CD14-positive monocyte (primary cell): ENCODE measurements at regions not wholly inside any gene's neighbourhood (a gene's known extent, or its start where the extent isn't known, plus 50 kb on each side); places are given as distances from the start of the nearest gene placed in this dataset.

Experiments
- DNase-seq, 3 donors: peaks; one replicate each; pipeline ENCODE4 v3.0.0-alpha.2; 2011 to 2022
- H2AFZ ChIP-seq: 2 replicates; pipeline ENCODE4 v1.6.0; 2012; ENCODE audit warnings: mild to moderate bottlenecking, low read depth, low read length, inconsistent platforms; ENCODE audit not compliant: insufficient read depth, poor library complexity, severe bottlenecking
- H3K27ac ChIP-seq, 2 donors: 1 replicate in 1 of 2; 2 replicates in 1 of 2; pipeline ENCODE4 v1.5.1; 2012 to 2013; ENCODE audit warnings: low read length in 2 of 2, control low read depth in 1 of 2, inconsistent platforms in 1 of 2, low read depth in 1 of 2, mild to moderate bottlenecking in 1 of 2
- H3K27me3 ChIP-seq, 2 donors: one replicate each; pipeline versions ENCODE4 v1.6.0 to v1.6.1; 2011 to 2013; ENCODE audit warnings: low read length in 2 of 2; ENCODE audit not compliant: control insufficient read depth in 2 of 2, insufficient read depth in 2 of 2
- H3K36me3 ChIP-seq, 2 donors: replicated peaks in 1 of 2; 1 replicate in 1 of 2; 2 replicates in 1 of 2; pipeline versions ENCODE4 v1.5.1 to v1.6.1; 2012 to 2013; ENCODE audit warnings: low read length in 2 of 2, control low read depth in 1 of 2, inconsistent platforms in 1 of 2, mild to moderate bottlenecking in 1 of 2; ENCODE audit not compliant: insufficient read depth in 2 of 2, control insufficient read depth in 1 of 2
- H3K4me1 ChIP-seq, 2 donors: 1 replicate in 1 of 2; 2 replicates in 1 of 2; pipeline versions ENCODE4 v1.5.1 to v1.6.1; 2012 to 2013; ENCODE audit warnings: low read length in 2 of 2, control low read depth in 1 of 2, inconsistent platforms in 1 of 2, mild to moderate bottlenecking in 1 of 2, moderate library complexity in 1 of 2; ENCODE audit not compliant: insufficient read depth in 2 of 2, control insufficient read depth in 1 of 2
- H3K4me2 ChIP-seq: replicated peaks from 2 replicates; pipeline ENCODE3; 2012; ENCODE audit warnings: low read length, moderate library complexity, mild to moderate bottlenecking; ENCODE audit not compliant: poor library complexity, severe bottlenecking; ENCODE audit errors: extremely low read depth
- H3K4me3 ChIP-seq, 3 experiments: fragments of 200-600 bp in 1 of 3; sonication (generic) in 1 of 3; replicated peaks in 1 of 3; 1 replicate in 2 of 3; 2 replicates in 1 of 3; pipeline ENCODE4 v1.5.1; 2011 to 2013; ENCODE audit warnings: low read length in 3 of 3, mild to moderate bottlenecking in 3 of 3, control low read depth in 2 of 3, low read depth in 2 of 3, inconsistent platforms in 1 of 3, moderate library complexity in 1 of 3
- H3K79me2 ChIP-seq: 2 replicates; pipeline ENCODE4 v1.6.0; 2012; ENCODE audit warnings: mild to moderate bottlenecking, control low read depth, inconsistent platforms, low read length, moderate library complexity; ENCODE audit not compliant: insufficient read depth
- H3K9ac ChIP-seq: 2 replicates; pipeline ENCODE4 v1.6.0; 2017; ENCODE audit warnings: low read length, mild to moderate bottlenecking; ENCODE audit not compliant: insufficient read depth, poor library complexity, severe bottlenecking
- H3K9me3 ChIP-seq, 2 donors: replicated peaks in 1 of 2; 1 replicate in 1 of 2; 2 replicates in 1 of 2; pipeline versions ENCODE4 v1.5.1 to v1.6.1; 2012 to 2013; ENCODE audit warnings: low read length in 2 of 2, control low read depth in 1 of 2; ENCODE audit not compliant: control insufficient read depth in 1 of 2, insufficient read depth in 1 of 2
- H4K20me1 ChIP-seq: 2 replicates; pipeline ENCODE4 v1.6.0; 2012; ENCODE audit warnings: mild to moderate bottlenecking, low read length, control low read depth, moderate library complexity; ENCODE audit not compliant: insufficient read depth
- H3K27ac Mint-ChIP-seq, 7 donors: one replicate each; pipeline ENCODE4 v1.8.0; 2020; ENCODE audit warnings: mild to moderate bottlenecking in 7 of 7, mixed read lengths in 7 of 7, moderate library complexity in 6 of 7, inconsistent platforms in 2 of 7
- H3K27me3 Mint-ChIP-seq, 3 donors: one replicate each; pipeline ENCODE4 v1.8.0; 2021 to 2022; ENCODE audit warnings: low read depth in 3 of 3, mild to moderate bottlenecking in 3 of 3, mixed read lengths in 3 of 3, moderate library complexity in 3 of 3, inconsistent platforms in 1 of 3
- H3K36me3 Mint-ChIP-seq, 2 donors: one replicate each; pipeline ENCODE4 v1.8.0; 2020; ENCODE audit warnings: mixed read lengths in 2 of 2, inconsistent platforms in 1 of 2, mild to moderate bottlenecking in 1 of 2
- H3K4me1 Mint-ChIP-seq: one replicate; pipeline ENCODE4 v1.8.0; 2020; ENCODE audit warnings: mild to moderate bottlenecking, mixed read lengths
- H3K4me3 Mint-ChIP-seq, 2 donors: one replicate each; pipeline ENCODE4 v1.8.0; 2020; ENCODE audit warnings: mild to moderate bottlenecking in 2 of 2, mixed read lengths in 2 of 2, moderate library complexity in 1 of 2
- H3K9me3 Mint-ChIP-seq, 7 donors: one replicate each; pipeline ENCODE4 v1.8.0; 2020 to 2022; ENCODE audit warnings: mixed read lengths in 7 of 7, mild to moderate bottlenecking in 6 of 7, moderate library complexity in 6 of 7, inconsistent platforms in 2 of 7
- WGBS: methylation state at CpG from one replicate; pipeline ENCODE4 v1.1.5; 2013; ENCODE audit warnings: missing lambda C conversion rate; ENCODE audit not compliant: insufficient coverage; 5-methylcytosine and 5-hydroxymethylcytosine counted together
- intact Hi-C, 2 donors: fragments of 100-400 bp; cut with micrococcal nuclease; formaldehyde crosslinking; loops; one replicate each; pipeline versions ENCODE4 v1.15.0 to v1.15.1; 2023
- TF ChIP-seq, protein P1 (sequence below): fragments of 200-600 bp; IDR thresholded peaks from one replicate; pipeline ENCODE4 v1.8.0; 2022; ENCODE audit warnings: antibody characterized with exemption, mild to moderate bottlenecking

DNA sequence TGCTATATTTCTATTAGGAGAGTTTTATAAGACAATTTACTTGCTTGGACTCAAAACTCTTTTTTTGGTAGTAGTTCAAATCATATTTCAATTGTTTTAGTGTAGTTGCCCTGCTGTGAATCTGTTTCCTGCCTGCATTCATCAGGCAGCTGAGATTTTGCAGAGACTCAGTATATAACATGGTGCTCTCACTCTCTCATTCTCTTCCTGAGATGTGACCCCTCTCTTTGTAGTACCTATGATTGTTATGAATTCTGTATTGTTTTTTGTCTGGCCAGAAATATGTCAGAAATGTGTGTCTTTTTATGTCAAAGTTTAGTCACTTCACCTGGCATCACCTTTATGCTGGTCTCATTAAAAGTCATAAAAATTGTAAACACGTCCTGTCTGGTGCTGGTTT lies 374.0 kb downstream of the RAPGEF2 start:
- H3K36me3 Mint-ChIP-seq, result no peaks in the 10 kb centered on the region
- H3K4me1 ChIP-seq, result no peaks in the 10 kb centered on the region
- no peak for DNase-seq
- TF ChIP-seq, protein P1, sequence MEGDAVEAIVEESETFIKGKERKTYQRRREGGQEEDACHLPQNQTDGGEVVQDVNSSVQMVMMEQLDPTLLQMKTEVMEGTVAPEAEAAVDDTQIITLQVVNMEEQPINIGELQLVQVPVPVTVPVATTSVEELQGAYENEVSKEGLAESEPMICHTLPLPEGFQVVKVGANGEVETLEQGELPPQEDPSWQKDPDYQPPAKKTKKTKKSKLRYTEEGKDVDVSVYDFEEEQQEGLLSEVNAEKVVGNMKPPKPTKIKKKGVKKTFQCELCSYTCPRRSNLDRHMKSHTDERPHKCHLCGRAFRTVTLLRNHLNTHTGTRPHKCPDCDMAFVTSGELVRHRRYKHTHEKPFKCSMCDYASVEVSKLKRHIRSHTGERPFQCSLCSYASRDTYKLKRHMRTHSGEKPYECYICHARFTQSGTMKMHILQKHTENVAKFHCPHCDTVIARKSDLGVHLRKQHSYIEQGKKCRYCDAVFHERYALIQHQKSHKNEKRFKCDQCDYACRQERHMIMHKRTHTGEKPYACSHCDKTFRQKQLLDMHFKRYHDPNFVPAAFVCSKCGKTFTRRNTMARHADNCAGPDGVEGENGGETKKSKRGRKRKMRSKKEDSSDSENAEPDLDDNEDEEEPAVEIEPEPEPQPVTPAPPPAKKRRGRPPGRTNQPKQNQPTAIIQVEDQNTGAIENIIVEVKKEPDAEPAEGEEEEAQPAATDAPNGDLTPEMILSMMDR, result no peak
- no peak overlapping the region for H3K9ac ChIP-seq
- no peaks in the 10 kb centered on the region for H4K20me1 ChIP-seq
- H3K4me3 ChIP-seq, result no peak overlapping the region
- H3K79me2 ChIP-seq, result no peaks in the 10 kb centered on the region
- H3K27ac ChIP-seq, result no peak overlapping the region
- no peak overlapping the region for H3K4me2 ChIP-seq
- H3K36me3 ChIP-seq, result no peaks in the 10 kb centered on the region
- H2AFZ ChIP-seq, result no peak overlapping the region
- H3K9me3 Mint-ChIP-seq, result peaks cover 0 to 7% (median 5%) of the 10 kb centered on the region in 7 donors
- H3K27me3 Mint-ChIP-seq, result peaks cover 0 to 3% (median 3%) of the 10 kb centered on the region in 3 donors
- no peaks in the 10 kb centered on the region for H3K27me3 ChIP-seq
- no peaks in the 10 kb centered on the region for H3K9me3 ChIP-seq
- H3K4me3 Mint-ChIP-seq, result no peak overlapping the region
- intact Hi-C loops, result no loop called here
- WGBS, result no CpG with 5 or more reads among the region's 1 CpG
- no peaks in the 10 kb centered on the region for H3K4me1 Mint-ChIP-seq
- no peak overlapping the region for H3K27ac Mint-ChIP-seq

DNA sequence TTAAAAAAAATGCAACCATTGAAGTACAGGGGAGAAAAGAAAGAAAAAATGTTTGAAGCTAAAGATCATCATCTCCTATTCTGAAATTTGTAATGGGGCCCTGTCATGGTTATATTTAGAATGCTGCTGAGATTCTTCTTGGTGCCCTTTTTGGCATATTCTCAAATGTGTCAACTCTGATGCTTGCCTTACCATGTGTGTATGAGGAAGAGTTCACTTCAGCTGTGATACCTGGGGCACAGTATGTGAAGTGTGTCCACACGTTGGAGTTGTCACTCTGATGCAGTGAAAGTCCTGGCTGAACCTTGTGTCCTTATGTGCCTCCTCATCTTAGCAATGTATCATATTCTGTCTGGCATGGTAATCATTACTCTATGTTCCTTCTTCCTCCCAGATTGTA lies 377.9 kb downstream of the RAPGEF2 start:
- Mint-ChIP-seq H3K27ac (no peak overlapping the region), H3K36me3 (no peaks in the 10 kb centered on the region), H3K9me3 (peaks cover 0 to 4% (median 2%) of the 10 kb centered on the region in 7 donors), H3K27me3 (peaks cover 3 to 11% (median 5%) of the 10 kb centered on the region in 3 donors), H3K4me1 (no peaks in the 10 kb centered on the region), H3K4me3 (no peak overlapping the region)
- H3K4me1 ChIP-seq, result no peaks in the 10 kb centered on the region
- H3K9me3 ChIP-seq, result no peaks in the 10 kb centered on the region
- H3K36me3 ChIP-seq, result no peaks in the 10 kb centered on the region
- no CpG with 5 or more reads among the region's 1 CpG for WGBS
- no peak overlapping the region for H3K9ac ChIP-seq
- H4K20me1 ChIP-seq, result no peaks in the 10 kb centered on the region
- H3K4me2 ChIP-seq, result no peak overlapping the region
- H2AFZ ChIP-seq, result no peak overlapping the region
- H3K79me2 ChIP-seq, result no peaks in the 10 kb centered on the region
- H3K27ac ChIP-seq, result no peak overlapping the region
- TF ChIP-seq, protein P1, result no peak
- intact Hi-C loops, result no loop called here
- no peak overlapping the region for H3K4me3 ChIP-seq
- DNase-seq, result no peak
- H3K27me3 ChIP-seq, result no peaks in the 10 kb centered on the region
